NCI-H345 treated with DMSO at 0.1 percent for 48 hours (cell line): ENCODE measurements at regions not wholly inside any gene's neighbourhood (a gene's known extent, or its start where the extent isn't known, plus 50 kb on each side); places are given as distances from the start of the nearest gene placed in this dataset.
"Not testable (repeated sequence)": the region's sequence is repeated elsewhere in the genome, so short reads cannot be mapped to it uniquely, and the experiment has no call there.

Experiments used
- DNase-seq: peaks from one replicate; lab custom pipeline; 2025; ENCODE audit not compliant: unreplicated experiment; lab: John Stamatoyannopoulos, UW

- no peak for DNase-seq
Measured at GRCh38 chr2:240252872-240253511, 112.5 kb upstream of the OTOS start.

DNA sequence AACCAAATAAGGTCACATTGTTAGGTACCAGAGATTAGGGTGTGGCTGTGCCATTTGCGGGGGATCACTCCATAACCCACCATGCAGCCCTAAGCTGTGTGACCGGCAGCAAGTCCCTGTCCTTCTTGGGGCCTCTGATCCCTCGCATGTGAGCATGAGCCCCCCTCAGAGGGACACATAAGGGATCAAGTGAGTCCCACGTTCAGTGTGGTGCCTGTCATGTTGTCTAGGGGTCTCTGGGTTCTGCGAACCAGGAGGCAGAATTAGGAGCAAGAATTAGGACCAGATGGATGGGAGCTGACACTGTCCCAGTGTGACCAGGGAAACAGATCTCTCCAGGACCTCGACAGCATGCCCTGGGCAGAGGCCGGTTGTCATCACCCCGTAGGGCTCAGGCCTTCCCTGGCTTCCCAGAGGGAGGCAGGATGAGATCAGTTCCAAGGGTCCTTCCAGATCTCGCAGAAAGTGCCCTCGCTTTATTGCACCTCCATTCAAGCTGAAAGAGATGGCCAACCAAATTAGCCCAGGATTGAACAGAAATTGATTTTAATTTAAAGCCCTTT is 113.2 kb upstream of the OTOS start:
- no peak for DNase-seq

GRCh38 chr2:240254337-240255164 is 114.1 kb upstream of the OTOS start:
- no peak for DNase-seq

DNA sequence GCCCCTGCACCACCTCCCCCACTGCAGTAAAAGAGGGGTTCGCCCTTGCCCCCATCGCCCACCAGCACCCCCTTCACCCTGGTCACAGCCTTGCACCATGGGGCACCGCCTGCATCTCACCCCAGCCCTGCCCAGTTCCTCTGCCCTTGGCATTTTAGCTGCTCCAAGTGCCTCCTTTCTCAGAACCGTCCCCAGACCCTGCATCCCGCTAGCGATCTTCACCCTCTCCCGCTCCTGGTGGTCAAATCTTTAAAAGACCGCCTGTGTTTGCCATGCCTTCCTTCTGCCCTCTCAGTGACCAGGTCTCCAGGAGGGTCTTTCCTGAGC is 114.7 kb upstream of the OTOS start:
- DNase-seq, result no peak

DNA sequence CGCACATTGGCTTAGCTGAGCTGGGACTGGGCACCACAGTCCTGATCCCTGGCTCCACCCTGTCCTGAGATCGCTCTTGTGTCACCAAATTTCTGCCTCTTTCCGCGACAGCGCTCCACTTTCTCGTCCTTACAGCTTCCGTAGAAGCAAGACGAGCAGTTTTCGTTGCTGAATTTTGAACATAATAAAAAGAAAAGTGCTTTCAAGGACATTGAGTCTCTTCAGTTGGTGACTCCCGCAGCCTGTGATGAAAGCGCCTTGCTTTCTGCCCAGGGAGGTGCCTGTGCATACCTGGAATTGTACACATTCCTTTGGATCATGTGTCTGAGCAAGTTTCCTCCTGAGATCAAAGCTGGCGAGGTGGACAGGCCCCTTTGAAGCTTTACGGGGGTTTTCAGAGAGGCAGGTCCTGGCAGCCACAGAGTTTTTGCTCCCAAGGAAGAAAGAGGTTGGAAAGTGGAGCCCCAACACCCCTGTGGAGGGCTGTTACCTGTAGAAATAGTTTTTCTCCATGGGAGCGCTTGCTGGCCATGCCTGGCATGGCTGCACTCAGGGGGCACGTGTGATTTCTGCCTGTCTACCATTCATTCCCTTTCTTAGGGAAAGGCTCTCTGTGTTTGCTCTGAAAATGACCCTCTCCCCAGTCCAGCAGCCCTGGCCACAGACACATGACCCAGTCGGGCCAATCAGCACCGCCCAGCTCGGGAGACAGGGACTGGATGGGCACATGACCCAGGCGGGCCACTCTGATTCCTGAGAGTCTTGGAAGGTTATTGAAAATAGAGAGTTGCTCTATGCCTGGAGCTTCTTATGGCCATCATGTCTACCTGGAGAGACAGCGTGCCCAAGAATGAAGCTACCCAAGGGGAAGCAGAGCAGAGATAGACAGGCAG is 115.6 kb upstream of the OTOS start:
- no peak for DNase-seq

DNA sequence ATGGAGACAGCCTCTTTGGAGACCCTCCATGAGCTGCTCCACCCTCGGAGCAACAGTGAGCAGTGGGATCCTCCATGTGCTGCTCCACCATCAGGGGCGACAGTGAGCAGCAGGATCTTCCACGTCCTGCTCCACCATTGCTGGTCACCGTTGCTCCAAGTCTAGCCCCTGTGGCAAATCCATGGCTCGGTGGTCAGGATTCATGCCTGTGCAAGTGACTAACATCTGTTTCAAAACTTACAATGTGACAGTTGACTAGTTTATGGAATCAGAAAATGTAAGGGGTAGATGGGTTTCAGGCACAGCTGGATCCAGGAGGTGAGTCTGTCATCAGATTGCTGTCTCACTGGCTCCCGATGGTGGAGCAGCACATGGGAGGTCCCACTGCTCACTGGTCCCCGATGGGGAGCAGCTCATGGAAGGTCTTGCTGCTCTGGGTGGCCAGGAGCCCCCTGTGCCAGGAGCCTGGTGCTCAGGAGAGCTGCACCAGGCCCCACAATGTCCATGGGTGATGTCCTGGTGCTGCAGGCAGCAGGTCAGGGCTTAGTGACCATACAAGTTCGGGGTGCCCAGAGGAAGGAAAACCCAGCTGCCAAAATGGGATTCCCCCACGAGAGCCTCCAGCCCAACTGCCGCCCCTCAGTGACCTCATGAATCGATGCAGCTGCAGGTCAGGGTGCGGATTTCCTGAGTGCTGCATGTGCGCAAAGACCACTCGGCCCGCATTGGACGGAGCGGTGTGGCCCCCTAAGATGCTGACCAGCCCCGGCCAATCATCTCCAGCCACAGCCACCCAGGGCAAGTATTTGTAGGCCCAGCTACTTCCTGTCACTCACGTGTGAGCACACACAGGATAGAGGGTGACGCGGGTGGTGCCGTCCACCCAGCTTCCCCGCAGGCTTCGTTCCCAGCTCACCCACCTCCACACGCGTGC is 116.5 kb upstream of the OTOS start:
- no peak for DNase-seq

- no peak for DNase-seq
Measured at GRCh38 chr2:240257940-240258580, 117.6 kb upstream of the OTOS start.

DNA sequence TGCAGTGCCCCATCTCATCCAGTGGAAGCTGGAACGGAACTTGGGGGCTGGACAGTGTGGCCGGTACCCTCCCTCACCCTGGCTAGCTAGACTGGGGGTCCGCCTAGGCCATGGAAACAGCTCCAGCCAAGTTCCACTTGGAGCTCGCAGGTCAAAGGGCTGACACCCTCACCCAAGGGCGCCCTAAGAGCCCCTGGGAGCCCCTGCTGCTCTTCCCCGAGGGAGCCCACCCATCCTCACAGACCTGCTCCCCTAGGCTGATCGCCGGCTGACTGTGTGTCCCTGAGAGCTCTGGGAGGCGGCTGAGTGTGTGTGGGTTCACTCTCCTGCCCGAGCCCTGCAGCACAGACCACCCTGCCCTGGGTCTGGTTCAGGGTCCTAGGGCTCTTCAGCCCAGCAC is 118.2 kb upstream of the OTOS start:
- DNase-seq, result no peak

DNA sequence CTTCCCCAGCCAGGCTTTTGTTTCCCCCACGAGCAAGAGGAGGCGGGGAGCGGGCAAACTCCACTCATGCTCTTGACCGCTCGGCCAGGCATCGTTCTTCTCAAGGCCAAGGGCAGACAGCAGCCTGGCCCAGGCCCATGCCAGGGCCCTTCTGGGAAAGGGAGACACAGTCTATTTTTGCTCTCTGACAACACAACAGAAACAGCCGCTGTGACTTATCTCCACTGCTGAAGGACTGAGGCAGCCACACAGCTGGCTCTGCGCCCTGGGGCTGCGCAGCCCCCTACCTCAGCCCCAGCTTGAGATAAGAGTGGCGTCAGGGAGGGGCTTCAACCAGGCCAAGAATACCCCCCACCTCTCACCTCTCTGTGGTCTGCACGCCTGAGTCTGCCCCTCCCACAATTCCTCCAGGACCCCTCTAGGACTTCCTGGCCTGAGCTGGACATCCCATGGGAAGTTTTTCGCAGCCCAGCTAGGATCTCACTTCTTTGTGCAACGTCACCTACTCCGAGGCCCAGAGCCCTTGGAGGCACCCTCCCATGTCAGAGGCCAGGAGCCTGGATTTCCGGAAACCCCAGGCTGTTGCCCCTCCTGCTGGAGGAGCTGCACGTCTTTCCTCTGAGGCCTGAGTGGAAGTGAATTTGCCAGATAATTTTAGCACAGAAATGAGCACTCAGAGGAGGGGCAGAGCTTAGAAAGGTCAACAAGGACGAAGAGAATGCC is 118.9 kb upstream of the OTOS start:
- no peak for DNase-seq

DNA sequence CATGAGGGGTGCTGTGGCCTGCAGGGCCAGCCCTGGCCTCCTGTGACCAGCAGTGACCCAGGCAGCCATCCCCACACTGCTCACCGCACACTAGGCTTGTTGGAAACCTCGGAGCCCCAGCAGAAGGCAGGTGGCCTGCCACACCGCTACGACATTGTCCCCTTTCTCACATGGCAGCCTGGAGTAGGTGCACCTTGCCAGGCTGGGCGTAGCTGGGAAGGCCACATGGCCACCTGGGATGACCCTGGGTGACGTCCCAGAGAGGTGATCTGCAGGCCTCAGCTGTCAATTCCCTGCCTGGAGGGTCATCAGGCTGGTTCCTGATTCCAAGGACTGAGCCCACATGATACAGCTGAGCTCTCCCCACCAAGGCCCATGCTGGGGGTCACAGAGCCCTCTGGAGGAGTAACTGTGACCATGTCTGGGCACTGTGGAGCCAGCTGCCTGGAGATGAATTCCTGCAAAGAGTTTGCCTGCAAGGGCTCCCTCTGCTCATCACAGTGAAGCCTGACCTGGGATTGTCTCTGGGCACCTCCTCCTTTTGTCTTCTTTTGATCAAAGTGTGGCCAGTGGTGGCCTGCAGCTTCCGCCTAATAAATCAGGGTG is 119.6 kb upstream of the OTOS start:
- DNase-seq, result no peak

DNA sequence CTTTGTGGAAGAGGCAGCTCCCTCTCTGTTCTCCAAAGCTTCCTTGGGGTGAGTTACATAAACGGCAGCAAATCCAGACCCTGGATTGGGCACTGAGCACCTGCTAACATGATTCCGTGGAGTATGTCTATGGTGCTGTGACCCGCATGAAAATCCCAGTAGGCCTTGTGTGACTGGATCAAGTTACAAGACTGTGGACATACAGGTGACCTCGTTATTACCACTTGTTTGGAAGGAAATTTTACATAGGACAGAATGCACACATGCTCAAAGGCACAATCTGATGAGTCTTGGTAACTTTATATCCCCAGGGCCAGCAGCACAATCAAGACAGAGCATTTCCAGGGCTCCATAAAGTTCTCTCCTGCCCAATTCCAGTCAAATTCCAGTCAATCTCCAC is 120.2 kb upstream of the OTOS start:
- DNase-seq, result no peak

DNA sequence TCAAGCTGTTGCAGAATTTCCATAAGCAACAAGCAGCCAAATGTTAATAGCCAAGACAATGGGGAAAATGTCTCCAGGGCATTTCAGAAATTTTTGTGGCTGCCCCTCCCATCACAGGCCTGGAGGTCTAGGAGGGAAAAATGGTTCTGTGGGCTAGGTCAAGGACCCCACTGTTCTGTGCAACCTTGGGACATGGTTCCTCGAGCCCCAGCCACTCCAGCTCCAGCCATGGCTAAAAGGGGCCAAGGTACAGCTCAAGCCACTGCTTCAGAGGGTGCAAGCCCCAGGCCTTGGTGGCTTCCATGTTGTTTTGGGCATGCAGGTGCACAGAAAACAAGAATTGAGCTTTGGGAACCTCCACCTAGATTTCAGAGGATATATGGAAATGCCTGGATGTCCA is 122.1 kb upstream of the OTOS start:
- DNase-seq, result not testable (repeated sequence)

- DNase-seq, result no peak
Measured at GRCh38 chr2:240269380-240269779, 128.9 kb upstream of the OTOS start.

GRCh38 chr2:240269886-240270285 is 129.4 kb upstream of the OTOS start:
- no peak for DNase-seq

DNA sequence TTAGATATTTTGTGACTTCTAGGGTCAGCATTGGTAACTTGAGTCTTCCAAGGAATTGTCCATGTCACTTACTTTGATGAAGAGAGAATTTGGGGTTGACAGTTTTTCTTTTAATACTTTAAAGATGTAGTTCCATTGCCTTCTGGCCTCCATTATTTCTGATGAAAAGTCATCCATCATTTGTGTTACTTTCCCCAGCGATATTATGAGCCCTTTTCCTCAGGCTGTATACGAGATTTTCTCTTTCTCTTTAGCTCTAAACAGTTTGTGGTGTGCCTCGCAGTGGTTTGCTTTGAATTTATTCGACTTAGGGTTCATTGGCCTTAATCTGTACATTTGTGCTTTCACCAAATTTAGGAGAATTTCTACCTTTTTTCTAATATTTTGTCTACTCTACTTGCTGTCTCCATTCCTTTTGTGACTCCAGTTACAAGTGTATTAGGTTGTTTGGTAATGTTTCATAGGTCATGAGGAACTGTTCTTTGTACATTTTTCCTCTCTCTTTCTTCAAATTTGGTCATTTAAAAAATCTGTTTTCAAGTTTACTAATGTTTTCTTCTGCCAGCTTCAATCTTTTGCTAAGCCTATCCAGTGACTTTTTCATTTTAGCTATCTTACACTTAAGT is 131.4 kb upstream of the OTOS start:
- DNase-seq, result no peak

- no peak for DNase-seq
Measured at GRCh38 chr2:240275386-240275785, 134.9 kb upstream of the OTOS start.

GRCh38 chr2:240277073-240277806 is 136.8 kb upstream of the OTOS start:
- DNase-seq, result no peak
